Activated CD8-positive, alpha-beta memory T cell treated with anti-CD3 and anti-CD28 coated beads, Interleukin-2, amount 10 ng/mL, durations not matched to agents 7 days and 5 days (primary cell): ENCODE measurements at regions not wholly inside any gene's neighbourhood (a gene's known extent, or its start where the extent isn't known, plus 50 kb on each side); places are given as distances from the start of the nearest gene placed in this dataset.

Experiments
- ATAC-seq: fragments of 150-1000 bp; cut with Tn5 transposase; one replicate; pipeline ENCODE4 v1.10.0; 2021; ENCODE audit warnings: moderate library complexity
- CTCF ChIA-PET: fragments of 350-600 bp; sonication (Branson Sonifier 250); formaldehyde crosslinking; loops from one replicate; lab custom pipeline; 2021; ENCODE audit warnings: antibody characterized with exemption; lab: Charles Lee
- DNase-seq: peaks from one replicate; pipeline ENCODE4 v3.0.0-alpha.2; 2020
- H3K27ac Mint-ChIP-seq: one replicate; pipeline ENCODE4 v1.8.0; 2021; ENCODE audit warnings: mild to moderate bottlenecking, mixed read lengths
- H3K27me3 Mint-ChIP-seq: one replicate; pipeline ENCODE4 v1.8.0; 2021; ENCODE audit warnings: mixed read lengths
- H3K36me3 Mint-ChIP-seq: one replicate; pipeline ENCODE4 v1.8.0; 2021; ENCODE audit warnings: mild to moderate bottlenecking, mixed read lengths
- H3K4me1 Mint-ChIP-seq: one replicate; pipeline ENCODE4 v1.8.0; 2021; ENCODE audit warnings: mixed read lengths
- H3K4me3 Mint-ChIP-seq: one replicate; pipeline ENCODE4 v1.8.0; 2021; ENCODE audit warnings: mild to moderate bottlenecking, moderate library complexity, mixed read lengths
- H3K9me3 Mint-ChIP-seq: one replicate; pipeline ENCODE4 v1.8.0; 2022; ENCODE audit warnings: low read depth, mixed read lengths

- Mint-ChIP-seq H3K27ac (no peak overlapping the region), H3K36me3 (no peaks in the 10 kb centered on the region), H3K4me3 (no peak overlapping the region), H3K4me1 (no peaks in the 10 kb centered on the region), H3K27me3 (peaks cover 15% of the 10 kb centered on the region), H3K9me3 (no peaks in the 10 kb centered on the region)
- no peak for DNase-seq
- CTCF ChIA-PET: no interaction called here
- ATAC-seq: no peak
These were observed 136.4 kb downstream of the KIF26A start for GRCh38 chr14:104274806-104275205.

- no peaks in the 10 kb centered on the region for H3K9me3 Mint-ChIP-seq
- H3K36me3 Mint-ChIP-seq: no peaks in the 10 kb centered on the region
- DNase-seq: no peak
- no peak overlapping the region for H3K4me3 Mint-ChIP-seq
- no peak for ATAC-seq
- no peak overlapping the region for H3K27ac Mint-ChIP-seq
- H3K4me1 Mint-ChIP-seq: no peaks in the 10 kb centered on the region
- peaks cover 15% of the 10 kb centered on the region for H3K27me3 Mint-ChIP-seq
- CTCF ChIA-PET: no interaction called here
These were observed 139.2 kb downstream of the KIF26A start for GRCh38 chr14:104277416-104278213.

DNA sequence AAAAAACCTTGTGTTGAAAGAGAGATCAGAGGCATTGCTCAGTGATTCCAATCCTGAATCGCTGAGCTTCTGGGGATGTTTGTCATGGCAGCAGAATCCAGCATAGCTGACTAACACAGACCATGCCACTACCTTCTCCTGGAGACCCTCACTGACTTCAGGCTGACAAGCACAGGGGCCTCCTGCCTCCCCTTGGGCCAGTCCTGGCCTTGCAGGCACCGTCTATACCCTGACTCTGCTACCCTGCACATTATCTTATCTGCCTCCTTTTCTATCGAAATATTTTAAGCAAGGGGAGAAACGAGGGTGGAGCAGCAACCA, 139.8 kb downstream of the KIF26A start:
- DNase-seq: no peak
- ATAC-seq: no peak
- CTCF ChIA-PET: no interaction called here
- no peak overlapping the region for H3K27ac Mint-ChIP-seq
- peaks cover 15% of the 10 kb centered on the region for H3K27me3 Mint-ChIP-seq
- no peak overlapping the region for H3K4me3 Mint-ChIP-seq
- H3K4me1 Mint-ChIP-seq: no peaks in the 10 kb centered on the region
- no peaks in the 10 kb centered on the region for H3K9me3 Mint-ChIP-seq
- no peaks in the 10 kb centered on the region for H3K36me3 Mint-ChIP-seq

DNA sequence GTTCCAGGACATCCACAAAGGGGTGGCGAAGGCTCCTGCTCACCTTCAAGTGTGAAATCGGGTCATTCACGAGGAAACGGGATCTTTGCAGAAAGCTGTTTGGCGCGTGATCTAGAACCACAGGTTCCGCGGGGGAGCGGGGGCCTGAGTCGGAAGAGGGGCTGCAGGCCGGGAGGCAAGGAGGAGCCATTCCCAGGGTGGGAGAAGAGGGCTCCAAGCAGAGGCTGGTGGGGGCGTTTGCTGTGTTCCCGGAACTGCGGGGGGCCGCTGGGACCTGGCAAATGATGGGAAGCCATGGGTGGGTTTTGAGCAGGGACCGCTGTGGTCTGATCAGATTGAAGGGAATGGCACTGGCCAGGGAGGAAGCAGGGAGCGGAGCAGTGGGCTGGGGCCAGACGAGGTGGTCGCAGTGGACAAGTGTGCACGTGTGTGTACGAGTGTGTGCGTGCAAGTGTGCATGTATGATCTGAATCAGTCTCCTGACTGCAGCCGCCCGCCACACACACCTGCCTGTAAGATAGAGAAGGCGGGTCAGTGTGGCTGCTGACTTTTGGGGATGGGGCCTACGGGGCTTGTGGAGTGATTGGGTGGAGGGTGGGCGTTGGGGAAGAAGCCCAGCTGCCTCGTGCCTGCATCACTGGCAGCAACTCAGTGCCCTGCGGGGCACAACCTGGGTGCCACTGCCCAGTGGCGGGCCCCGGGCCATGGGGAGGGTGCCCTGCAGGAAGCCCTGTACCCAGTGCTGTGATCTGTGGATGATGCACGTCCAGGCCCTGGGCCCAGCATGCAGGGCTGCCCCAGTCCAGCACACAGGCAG, 141.9 kb downstream of the KIF26A start:
- no peak overlapping the region for H3K27ac Mint-ChIP-seq
- no peaks in the 10 kb centered on the region for H3K9me3 Mint-ChIP-seq
- peaks cover 2% of the 10 kb centered on the region for H3K27me3 Mint-ChIP-seq
- CTCF ChIA-PET: no interaction called here
- DNase-seq (no peak), ATAC-seq (no peak)
- H3K4me1 Mint-ChIP-seq: no peaks in the 10 kb centered on the region
- no peak overlapping the region for H3K4me3 Mint-ChIP-seq
- H3K36me3 Mint-ChIP-seq: no peaks in the 10 kb centered on the region

- Mint-ChIP-seq H3K9me3 (no peaks in the 10 kb centered on the region), H3K4me1 (no peaks in the 10 kb centered on the region), H3K27me3 (no peaks in the 10 kb centered on the region), H3K27ac (no peak overlapping the region), H3K4me3 (no peak overlapping the region), H3K36me3 (no peaks in the 10 kb centered on the region)
- CTCF ChIA-PET: no interaction called here
- ATAC-seq: no peak
- DNase-seq: no peak
These were observed 142.7 kb downstream of the KIF26A start for GRCh38 chr14:104280902-104281767.

- CTCF ChIA-PET: no interaction called here
- H3K27ac Mint-ChIP-seq: no peak overlapping the region
- DNase-seq (no peak), ATAC-seq (no peak)
- no peaks in the 10 kb centered on the region for H3K4me1 Mint-ChIP-seq
- H3K27me3 Mint-ChIP-seq: no peaks in the 10 kb centered on the region
- no peak overlapping the region for H3K4me3 Mint-ChIP-seq
- H3K36me3 Mint-ChIP-seq: no peaks in the 10 kb centered on the region
- no peaks in the 10 kb centered on the region for H3K9me3 Mint-ChIP-seq
These were observed 143.4 kb downstream of the KIF26A start for GRCh38 chr14:104281768-104282301.

DNA sequence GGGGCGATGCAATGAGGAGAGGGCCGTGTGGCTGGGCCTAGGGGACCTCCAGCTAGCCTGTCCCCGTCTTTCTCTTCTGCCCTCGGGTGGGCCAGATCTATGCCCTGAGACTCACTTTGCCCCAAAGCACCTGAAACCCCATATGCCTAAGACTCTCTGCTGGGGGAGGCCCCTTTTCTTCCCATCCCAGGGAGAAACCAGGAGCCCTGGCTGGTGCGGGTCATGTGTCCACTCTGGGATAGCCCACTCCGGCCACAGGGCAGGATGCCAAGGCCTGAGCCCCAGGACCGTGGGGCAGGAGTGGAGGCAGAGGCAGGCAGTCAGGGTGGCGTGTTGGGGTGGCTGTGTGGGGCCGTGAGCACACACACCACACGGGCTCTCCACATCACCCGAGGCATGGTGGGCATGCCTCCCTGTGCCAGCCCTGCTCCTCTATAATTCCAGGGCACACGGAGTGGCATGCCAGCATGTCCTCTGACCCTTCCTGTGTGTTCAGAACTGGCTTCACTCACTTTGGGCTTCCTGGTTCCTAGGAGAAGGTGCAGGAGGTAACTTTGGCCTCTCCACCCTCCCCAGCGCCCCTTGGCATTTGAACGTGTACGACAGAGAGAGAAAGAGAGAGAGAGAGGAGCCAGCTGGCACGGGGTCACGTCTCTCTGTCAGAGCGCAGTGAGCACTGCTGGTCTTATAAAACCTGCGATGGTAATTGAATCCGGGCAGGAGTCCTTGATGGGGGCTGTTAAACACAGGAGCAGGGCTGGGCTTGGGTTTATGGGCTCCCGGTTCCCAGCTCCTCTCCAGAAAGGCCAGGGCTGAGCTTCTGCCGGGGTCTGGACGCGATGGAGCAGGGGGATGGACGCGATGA, 144.2 kb downstream of the KIF26A start:
- CTCF ChIA-PET: no interaction called here
- Mint-ChIP-seq H3K4me3 (no peak overlapping the region), H3K9me3 (no peaks in the 10 kb centered on the region), H3K27ac (no peak overlapping the region), H3K36me3 (no peaks in the 10 kb centered on the region), H3K27me3 (no peaks in the 10 kb centered on the region), H3K4me1 (no peaks in the 10 kb centered on the region)
- DNase-seq: no peak
- no peak for ATAC-seq

DNA sequence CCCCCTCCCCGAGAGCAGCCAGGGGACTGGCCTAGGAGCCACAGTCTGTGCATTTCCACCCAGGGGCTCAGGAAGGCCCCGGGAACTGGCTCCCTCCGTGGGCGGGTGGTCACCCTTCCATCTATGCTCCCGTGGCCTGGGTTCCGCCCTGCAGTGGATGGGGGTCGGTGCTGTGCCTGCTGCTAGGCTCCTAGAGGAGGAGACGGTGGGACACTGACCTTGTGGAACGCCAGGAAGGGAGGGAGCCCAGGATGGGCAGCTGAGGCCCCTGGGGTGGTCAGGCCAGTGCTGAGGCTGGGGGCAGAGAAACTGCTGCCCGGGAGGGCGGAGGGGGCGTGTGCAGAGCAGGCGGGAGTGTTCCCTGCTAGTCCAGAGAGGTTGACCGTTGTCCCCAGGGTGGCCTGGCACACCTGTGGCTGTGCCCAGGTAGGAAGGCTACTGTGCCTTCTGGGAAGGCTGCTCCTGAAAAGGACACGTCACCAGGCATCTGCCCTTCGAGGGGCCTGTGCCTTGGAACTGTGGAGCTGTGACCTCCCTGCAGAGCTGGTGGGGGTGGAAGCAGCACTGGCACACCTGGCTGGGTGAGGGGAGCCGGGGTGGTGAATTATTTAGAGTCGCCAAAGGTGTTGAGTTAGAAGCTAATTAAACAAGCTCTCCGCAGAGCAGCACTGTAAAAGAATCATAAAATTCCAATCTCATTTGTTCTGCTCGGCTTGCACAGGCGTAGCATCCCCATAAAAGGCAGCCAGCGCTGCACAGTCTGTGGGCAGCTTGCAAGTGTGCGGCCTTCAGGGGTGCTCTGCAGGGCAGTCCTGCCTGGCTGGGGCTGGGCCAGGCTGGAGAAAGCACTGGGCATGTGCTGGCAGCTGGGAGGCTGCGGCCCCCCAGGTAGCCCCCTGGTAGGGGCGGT, 145.1 kb downstream of the KIF26A start:
- ATAC-seq (no peak), DNase-seq (no peak)
- Mint-ChIP-seq H3K36me3 (no peaks in the 10 kb centered on the region), H3K9me3 (peaks cover 1% of the 10 kb centered on the region), H3K27me3 (no peaks in the 10 kb centered on the region), H3K4me3 (no peak overlapping the region), H3K4me1 (no peaks in the 10 kb centered on the region), H3K27ac (no peak overlapping the region)
- CTCF ChIA-PET: no interaction called here

DNA sequence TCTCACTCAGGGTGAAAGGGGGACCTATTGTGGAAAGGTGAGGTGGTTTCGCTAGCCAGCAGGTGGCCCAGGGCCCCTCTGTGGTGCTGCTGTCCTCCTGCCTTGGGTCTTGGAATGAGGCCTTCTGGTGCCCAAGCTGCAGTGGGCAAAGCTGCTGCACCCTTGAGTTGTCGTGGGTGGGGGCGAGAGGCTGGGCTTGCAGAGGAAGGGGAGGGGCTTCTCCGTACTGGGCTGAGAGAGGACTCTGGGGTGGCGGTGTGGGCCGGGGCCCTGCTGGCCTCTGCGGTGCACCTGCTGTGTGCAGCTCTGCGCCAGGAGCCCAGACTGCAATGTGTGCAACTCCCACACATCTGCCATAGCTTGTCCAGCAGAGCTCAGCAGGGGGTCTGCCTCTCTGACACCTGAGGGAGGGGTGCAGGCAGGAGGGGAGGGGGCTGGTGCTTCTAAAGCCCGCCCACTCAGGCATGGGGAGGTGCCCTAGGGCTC, 145.8 kb downstream of the KIF26A start:
- Mint-ChIP-seq H3K27me3 (no peaks in the 10 kb centered on the region), H3K27ac (no peak overlapping the region), H3K36me3 (no peaks in the 10 kb centered on the region), H3K4me1 (no peaks in the 10 kb centered on the region), H3K9me3 (peaks cover 8% of the 10 kb centered on the region), H3K4me3 (no peak overlapping the region)
- CTCF ChIA-PET: no interaction called here
- no peak for ATAC-seq
- DNase-seq: no peak

DNA sequence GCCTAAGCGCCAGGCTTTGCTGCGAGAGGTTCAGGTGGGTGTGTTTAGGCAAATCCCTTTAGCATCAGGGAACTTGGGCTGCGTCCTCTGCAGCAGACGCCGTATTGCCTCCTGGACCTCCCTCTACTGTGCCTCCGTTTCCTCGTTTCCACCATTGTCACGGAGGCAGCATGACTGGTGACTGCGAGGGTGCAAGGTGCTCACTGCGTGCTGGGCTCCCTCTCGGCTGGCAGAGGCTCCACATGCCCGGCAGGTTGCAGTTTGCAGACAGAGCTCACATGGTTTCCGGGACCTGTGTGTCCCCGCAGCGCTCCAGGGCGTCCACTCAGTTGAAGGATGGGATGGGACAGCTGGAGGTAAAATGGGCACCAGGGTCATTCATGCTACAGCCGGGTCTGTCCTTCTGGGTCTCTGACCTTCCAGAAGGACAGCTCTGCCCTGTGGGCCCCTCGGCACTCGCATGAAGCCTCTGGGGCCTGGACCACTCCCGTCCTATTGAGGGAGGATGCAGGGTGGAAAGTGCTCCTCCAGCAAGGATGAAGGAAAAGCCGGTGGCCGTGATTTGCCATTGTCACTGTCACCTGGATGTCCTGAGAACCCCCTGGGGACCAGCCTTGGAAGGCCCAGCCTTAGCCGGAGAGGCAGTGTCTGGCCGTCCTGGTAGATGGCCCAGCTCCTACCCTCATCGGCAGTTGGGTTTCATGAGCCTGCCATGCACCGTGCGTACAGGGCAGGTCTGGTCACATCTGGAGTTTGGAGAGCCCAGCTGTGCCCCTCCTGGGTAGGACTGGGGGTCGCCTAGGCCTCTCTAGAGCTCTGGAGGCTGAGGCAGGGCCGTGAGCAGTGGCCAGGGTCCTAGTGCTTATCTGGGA, 146.5 kb downstream of the KIF26A start:
- no peaks in the 10 kb centered on the region for H3K4me1 Mint-ChIP-seq
- H3K9me3 Mint-ChIP-seq: peaks cover 12% of the 10 kb centered on the region
- H3K27ac Mint-ChIP-seq: no peak overlapping the region
- ATAC-seq: no peak
- DNase-seq: no peak
- H3K36me3 Mint-ChIP-seq: no peaks in the 10 kb centered on the region
- H3K27me3 Mint-ChIP-seq: no peaks in the 10 kb centered on the region
- CTCF ChIA-PET: no interaction called here
- no peak overlapping the region for H3K4me3 Mint-ChIP-seq

DNA sequence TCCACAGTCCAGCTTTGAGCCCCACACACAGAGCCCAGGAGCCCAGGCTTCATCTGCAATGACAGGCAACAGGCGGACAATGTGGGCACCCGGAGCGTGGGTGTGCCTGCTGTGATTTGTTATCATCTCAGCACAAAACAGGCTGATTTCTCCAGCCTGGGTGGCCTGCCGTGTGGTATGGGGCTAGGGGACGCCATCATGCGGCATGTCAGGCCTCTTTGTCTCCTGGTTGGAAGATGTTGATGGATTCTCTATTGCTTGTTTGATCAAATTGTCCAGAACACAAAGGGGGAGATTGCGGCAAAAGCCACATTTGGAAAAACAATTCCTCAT, 147.1 kb downstream of the KIF26A start:
- no peak for ATAC-seq
- Mint-ChIP-seq H3K9me3 (peaks cover 12% of the 10 kb centered on the region), H3K27me3 (no peaks in the 10 kb centered on the region), H3K36me3 (no peaks in the 10 kb centered on the region), H3K27ac (no peak overlapping the region), H3K4me3 (no peak overlapping the region), H3K4me1 (no peaks in the 10 kb centered on the region)
- no peak for DNase-seq
- CTCF ChIA-PET: no interaction called here
